ENCODE measurements at regions not wholly inside any gene's neighbourhood (a gene's known extent, or its start where the extent isn't known, plus 50 kb on each side); places are given as distances from the start of the nearest gene placed in this dataset.

- peak; percentile 14 for DNase-seq (ENCODE audit: low read depth, low spot score)
- H3K9me3 ChIP-seq (replicated peaks; ENCODE audit: control insufficient read depth, insufficient read depth, low read length): no peaks in the 10 kb centered on the region
- no peak overlapping the region for H3K9ac ChIP-seq (replicated peaks; ENCODE audit: extremely low read depth, insufficient read depth, low read length)
Measured at GRCh38 chr12:78697817-78698415, 166.7 kb upstream of the SYT1 start.

GRCh38 chr12:78698747-78699146 lies 165.8 kb upstream of the SYT1 start:
- Histone ChIP-seq H3K27ac (ENCODE audit: insufficient read depth, low read depth, low read length) (peak overlapping the region; percentile 31), H4K20me1 (replicated peaks; ENCODE audit: control insufficient read depth, extremely low read depth, insufficient read depth, low read length) (no peaks in the 10 kb centered on the region), H3K4me2 (ENCODE audit: insufficient read depth, low read length) (no peak overlapping the region), H3K9ac (replicated peaks; ENCODE audit: extremely low read depth, insufficient read depth, low read length) (no peak overlapping the region), H3K27me3 (ENCODE audit: control insufficient read depth in 2 of 2, insufficient read depth in 2 of 2, low read length in 2 of 2) (no peaks in the 10 kb centered on the region), H3K9me3 (replicated peaks; ENCODE audit: control insufficient read depth, insufficient read depth, low read length) (no peaks in the 10 kb centered on the region), H3K4me3 (replicated peaks in 1 of 3; ENCODE audit: insufficient read depth in 1 of 3, low read depth in 1 of 3, low read length in 3 of 3) (no peak overlapping the region), H3K79me2 (ENCODE audit: control insufficient read depth, insufficient read depth, low read length) (no peaks in the 10 kb centered on the region), H3K4me1 (ENCODE audit: control insufficient read depth, extremely low read depth, insufficient read depth, low read length) (peaks cover 11% of the 10 kb centered on the region), H3K9me1 (replicated peaks; ENCODE audit: control insufficient read depth, extremely low read depth, insufficient read depth, low read length) (no peaks in the 10 kb centered on the region), H2AFZ (ENCODE audit: low read depth, low read length) (no peak overlapping the region), H3K36me3 (ENCODE audit: control insufficient read depth in 2 of 2, extremely low read depth in 1 of 2, insufficient read depth in 2 of 2, low read length in 2 of 2) (no peaks in the 10 kb centered on the region)
- FAIRE-seq (peak; percentile 8), DNase-seq (ENCODE audit: low read depth, low spot score) (peak; percentile 18)
- ChIA-PET POLR2A (no interaction called here), CTCF (no interaction called here)
- no peak for TF ChIP-seq EZH2 (IDR thresholded peaks at IDR 0.05; ENCODE audit: borderline replicate concordance, low read depth, low read length, severe bottlenecking)
- TF ChIP-seq JUN (IDR thresholded peaks at IDR 0.05; ENCODE audit: borderline replicate concordance, insufficient read depth, insufficient read length, low read depth): peak; percentile 56
- intact Hi-C loops (cut with micrococcal nuclease): no loop called here
- no TSS peak for BruUV-seq (replicated peaks)
- dilution Hi-C loops (cut with MboI; ENCODE audit: extremely low pct_ligation_motif_present, low sequenced_read_pairs): no loop called here

More at GRCh38 chr12:78697817-78698415, 166.7 kb upstream of the SYT1 start:
- Histone ChIP-seq H3K36me3 (ENCODE audit: control insufficient read depth in 2 of 2, extremely low read depth in 1 of 2, insufficient read depth in 2 of 2, low read length in 2 of 2) (no peaks in the 10 kb centered on the region), H3K4me2 (ENCODE audit: insufficient read depth, low read length) (no peak overlapping the region), H3K4me3 (replicated peaks in 1 of 3; ENCODE audit: insufficient read depth in 1 of 3, low read depth in 1 of 3, low read length in 3 of 3) (no peak overlapping the region), H2AFZ (ENCODE audit: low read depth, low read length) (no peak overlapping the region), H3K4me1 (ENCODE audit: control insufficient read depth, extremely low read depth, insufficient read depth, low read length) (peaks cover 4% of the 10 kb centered on the region), H3K9me1 (replicated peaks; ENCODE audit: control insufficient read depth, extremely low read depth, insufficient read depth, low read length) (no peaks in the 10 kb centered on the region), H3K79me2 (ENCODE audit: control insufficient read depth, insufficient read depth, low read length) (no peaks in the 10 kb centered on the region), H3K27ac (ENCODE audit: insufficient read depth, low read depth, low read length) (peak overlapping the region; percentile 31), H3K27me3 (ENCODE audit: control insufficient read depth in 2 of 2, insufficient read depth in 2 of 2, low read length in 2 of 2) (no peaks in the 10 kb centered on the region), H4K20me1 (replicated peaks; ENCODE audit: control insufficient read depth, extremely low read depth, insufficient read depth, low read length) (no peaks in the 10 kb centered on the region)
- TF ChIP-seq FOS (IDR thresholded peaks at IDR 0.05; ENCODE audit: borderline replicate concordance, insufficient read depth, low read length) (peak; percentile 84), JUN (IDR thresholded peaks at IDR 0.05; ENCODE audit: borderline replicate concordance, insufficient read depth, insufficient read length, low read depth) (peak; percentile 13), CTCF (IDR thresholded peaks at IDR 0.05; ENCODE audit: extremely low read depth in 1 of 2, insufficient read depth in 1 of 2, low read depth in 1 of 2, low read length in 2 of 2) (no peak)
- ChIA-PET CTCF (no interaction called here), POLR2A (no interaction called here)
- dilution Hi-C loops (cut with MboI; ENCODE audit: extremely low pct_ligation_motif_present, low sequenced_read_pairs): no loop called here
- FAIRE-seq: peak; percentile 50
- BruUV-seq (replicated peaks): no TSS peak
- intact Hi-C loops (cut with micrococcal nuclease): no loop called here
